ENCODE measurements at regions not wholly inside any gene's neighbourhood (a gene's known extent, or its start where the extent isn't known, plus 50 kb on each side); places are given as distances from the start of the nearest gene placed in this dataset.

DNA sequence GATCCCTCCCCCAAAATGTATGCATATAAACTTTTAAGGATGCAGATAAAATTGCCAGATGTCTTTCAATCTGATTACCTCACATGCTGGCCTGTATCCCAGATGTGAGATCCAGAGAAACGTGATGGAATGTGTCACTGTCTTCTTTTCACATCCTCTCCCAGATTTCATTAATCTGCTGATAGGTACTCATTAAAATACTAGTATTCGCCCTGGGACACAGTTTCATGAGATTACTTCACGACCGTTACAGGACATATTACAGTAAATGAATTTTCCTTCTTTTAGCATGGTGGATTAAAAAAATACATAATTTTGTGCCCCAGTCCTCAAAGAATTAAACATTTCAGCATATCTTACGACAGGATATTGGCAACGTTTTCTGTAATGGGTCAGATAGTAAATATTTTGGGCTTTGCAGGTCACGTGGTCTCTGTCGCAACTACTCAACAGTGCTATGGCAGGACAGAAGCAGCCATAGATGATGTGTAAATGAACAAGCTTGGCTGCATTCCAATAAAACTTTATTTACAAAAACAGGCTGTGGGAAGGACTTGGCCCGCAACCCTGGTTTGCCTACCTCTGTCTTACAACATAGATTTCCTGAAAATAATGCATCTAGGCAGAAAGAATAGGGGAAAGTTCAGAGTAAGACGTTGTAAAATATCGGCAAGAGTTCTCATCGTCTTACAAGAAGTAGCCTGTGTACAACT is 156.0 kb upstream of the DIO3 start:
- ATAC-seq (no peak), DNase-seq (no peak)

DNA sequence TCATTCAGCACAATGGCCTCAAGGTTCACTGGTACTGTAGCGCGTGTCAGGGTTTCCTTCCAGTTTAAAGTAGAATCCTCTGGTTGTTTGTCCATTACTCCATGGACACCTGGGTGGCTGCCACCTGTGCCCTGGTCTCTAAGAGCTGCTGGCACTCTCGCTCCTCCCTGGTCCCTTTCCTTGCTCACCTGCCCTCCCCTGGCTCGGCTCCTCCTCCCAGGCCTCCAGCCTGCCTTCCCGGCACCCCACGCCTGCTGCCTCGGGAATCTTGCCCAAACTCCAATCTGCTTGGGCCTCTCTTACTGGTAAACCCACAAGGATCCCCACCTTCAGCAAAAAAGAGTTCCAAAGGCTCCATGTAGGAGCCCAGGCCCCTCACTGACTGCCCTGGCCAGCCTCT is 154.4 kb upstream of the DIO3 start:
- DNase-seq, result no peak
- ATAC-seq, result no peak

DNA sequence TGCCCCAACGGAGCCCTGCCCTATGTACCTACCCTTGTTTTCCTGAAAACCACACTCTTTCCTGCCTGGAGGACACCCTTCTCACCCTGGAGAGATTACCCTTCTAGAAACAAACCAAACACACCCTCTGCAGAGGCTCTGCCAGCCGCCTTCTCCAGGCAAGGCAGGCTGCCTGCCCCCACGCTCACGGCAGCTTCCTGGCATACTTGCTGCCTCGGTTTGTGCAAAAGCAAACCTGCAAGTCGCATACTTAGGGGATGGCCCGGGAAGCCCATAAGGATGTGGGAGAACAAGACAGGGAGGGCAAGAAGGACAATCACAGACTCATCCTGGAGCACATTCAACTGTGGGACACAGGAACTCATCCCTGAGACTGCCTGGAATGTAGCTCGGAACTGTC is 154.0 kb upstream of the DIO3 start:
- DNase-seq (no peak), ATAC-seq (no peak)

GRCh38 chr14:101408077-101408831 is 153.0 kb upstream of the DIO3 start:
- ATAC-seq, result no peak
- no peak for DNase-seq

DNA sequence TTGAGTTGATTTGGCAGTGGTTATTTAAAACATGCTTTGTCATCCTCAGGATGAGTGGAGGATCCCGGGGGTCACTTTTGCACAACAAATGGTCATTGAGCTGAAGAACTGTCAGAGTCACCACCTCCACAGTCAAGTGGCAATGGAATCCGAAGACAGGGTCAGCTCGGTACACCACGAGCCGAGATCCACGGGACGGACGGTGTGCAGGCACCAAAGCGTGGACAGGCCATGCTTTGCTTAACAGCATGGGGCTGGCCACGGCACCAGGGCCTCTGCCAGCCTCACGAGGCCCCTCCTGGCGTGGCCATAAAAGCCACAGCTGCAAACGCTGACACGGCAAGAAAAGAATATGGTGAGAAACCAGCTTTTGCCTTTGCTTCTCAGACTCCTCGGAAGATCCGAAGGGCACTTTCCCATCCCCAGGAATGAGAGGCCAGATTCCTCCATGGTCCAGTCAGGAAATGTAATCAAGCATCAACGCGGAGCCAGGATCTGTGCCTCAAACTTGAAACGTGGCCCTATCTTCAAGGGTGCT is 152.2 kb upstream of the DIO3 start:
- ATAC-seq, result no peak
- DNase-seq, result no peak

- ATAC-seq, result no peak
Measured at GRCh38 chr14:101410126-101410525, 151.2 kb upstream of the DIO3 start.

GRCh38 chr14:101411151-101411550 is 150.1 kb upstream of the DIO3 start:
- DNase-seq, result no peak
- ATAC-seq, result no peak

More at GRCh38 chr14:101410126-101410525, 151.2 kb upstream of the DIO3 start:
- DNase-seq, result no peak

GRCh38 chr14:101411779-101412178 is 149.5 kb upstream of the DIO3 start:
- DNase-seq (no peak), ATAC-seq (no peak)

DNA sequence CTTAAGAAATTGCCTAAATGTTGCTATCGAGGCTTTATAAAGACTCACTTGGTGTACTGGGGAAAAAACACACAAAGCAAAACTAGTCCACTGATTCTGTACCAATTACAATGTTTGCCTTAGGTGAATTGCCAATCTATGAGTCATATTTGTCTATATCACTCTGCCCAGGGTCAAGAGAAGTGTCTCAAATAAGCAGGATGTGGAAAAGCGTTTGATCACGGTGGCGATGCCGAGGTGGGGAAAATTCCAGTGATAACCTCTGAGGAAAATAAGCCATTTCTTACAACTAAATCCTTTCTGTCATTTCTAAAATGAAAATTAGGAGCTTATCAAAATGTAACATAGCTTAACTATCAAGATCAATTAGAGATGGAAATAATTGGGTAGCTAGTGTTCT is 148.6 kb upstream of the DIO3 start:
- ATAC-seq, result no peak

GRCh38 chr14:101417434-101417833 is 143.9 kb upstream of the DIO3 start:
- DNase-seq, result no peak
- no peak for ATAC-seq

More for the DNA sequence above, 148.6 kb upstream of the DIO3 start:
- no peak for DNase-seq

GRCh38 chr14:101418601-101419000 is 142.7 kb upstream of the DIO3 start:
- no peak for DNase-seq
- no peak for ATAC-seq

DNA sequence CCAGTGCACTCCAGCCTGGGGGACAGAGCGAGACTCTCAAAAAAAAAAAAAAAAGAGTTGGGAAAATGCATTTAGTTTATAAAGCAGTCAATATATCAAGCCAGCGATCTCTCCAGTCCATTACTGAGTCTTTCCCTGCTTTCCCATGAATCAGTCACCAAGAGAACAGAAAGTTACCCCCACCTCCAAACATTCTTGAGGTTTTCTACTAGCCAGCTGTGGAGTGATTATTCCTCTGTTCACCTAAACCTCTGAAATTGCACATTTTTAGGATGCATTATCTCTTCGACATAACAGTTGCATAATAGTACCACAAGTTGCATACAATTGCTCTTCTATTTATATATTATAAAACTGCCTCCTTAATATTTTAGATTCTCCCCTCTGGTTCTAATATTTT is 134.8 kb upstream of the DIO3 start:
- ATAC-seq, result no peak
- no peak for DNase-seq

DNA sequence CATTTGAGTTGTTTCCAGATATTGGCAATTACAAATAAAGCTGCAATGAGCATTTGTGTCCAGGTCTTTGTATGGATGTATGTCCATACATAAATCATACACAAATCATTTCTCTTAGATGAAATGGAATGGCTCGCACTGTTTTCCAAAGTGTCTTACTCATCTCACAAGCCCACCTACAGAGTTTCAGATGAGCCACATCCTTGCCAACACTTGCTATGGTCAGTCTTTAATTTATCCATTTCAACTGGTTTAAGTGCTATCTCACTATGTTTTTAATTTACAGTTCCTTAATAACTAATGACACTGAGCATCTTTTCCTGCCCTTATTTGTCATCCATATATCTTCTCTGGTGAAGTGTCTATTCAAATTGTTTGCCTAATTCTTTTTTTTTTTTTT is 132.9 kb upstream of the DIO3 start:
- DNase-seq (no peak), ATAC-seq (no peak)

DNA sequence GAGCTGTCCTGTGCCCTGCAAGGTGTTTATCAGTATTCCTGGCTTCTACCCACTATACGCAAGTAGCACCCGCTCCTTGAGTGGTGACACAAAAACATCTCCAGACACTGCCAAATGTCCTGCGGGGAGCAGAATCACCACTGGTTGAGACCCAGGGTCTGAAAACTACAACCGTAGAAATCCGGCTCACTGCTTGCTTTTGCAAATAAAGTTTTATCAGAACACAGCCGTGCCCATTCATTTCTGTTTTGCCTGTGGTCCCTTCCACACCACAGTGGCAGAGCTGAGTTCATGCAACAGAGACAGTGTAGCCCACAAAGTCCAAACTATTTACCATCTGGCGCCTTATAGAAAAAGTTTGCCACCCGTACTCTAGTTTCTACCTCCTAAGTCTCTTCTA is 125.7 kb upstream of the DIO3 start:
- no peak for ATAC-seq
- no peak for DNase-seq

DNA sequence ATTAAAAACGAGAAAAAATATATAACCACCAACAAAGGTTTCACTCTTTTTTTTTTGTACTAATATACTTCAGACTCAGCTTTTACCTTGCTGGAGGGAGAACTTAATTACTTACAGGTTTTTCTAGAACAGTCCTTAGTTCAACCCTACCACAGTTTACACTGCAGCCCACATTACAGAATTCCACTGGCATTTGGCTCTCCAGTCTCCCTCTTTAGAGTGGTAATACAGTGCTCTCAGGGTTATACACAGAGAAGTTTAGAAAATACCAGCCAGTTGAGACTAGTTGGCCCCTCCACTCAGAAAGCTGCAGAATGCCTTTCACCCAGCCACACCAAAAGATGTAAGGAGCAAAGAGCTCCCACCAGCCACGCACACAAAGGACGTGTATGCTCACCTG is 122.3 kb upstream of the DIO3 start:
- ATAC-seq (no peak), DNase-seq (no peak)

- no peak for DNase-seq
- ATAC-seq, result no peak
Measured at GRCh38 chr14:101440496-101440895, 120.8 kb upstream of the DIO3 start.

DNA sequence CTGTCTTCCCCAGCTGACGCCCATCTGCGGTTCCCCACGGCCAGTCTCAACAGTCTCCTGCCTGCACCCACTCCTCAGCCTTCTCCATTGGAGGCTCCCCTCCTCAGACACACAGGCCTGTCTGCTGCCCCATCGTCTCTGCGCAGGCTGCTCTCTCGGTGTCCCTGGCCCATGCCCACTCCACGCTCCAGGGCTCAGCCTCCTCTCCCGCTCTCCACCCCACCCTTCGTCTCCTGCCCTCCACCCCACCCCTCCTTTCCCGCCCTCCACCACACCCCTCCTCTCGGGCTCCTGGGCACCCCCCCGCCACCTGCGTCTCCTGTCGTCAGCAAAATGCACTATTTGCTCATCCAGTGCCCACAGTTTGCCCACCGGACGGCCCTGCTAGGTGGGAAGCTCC is 119.6 kb upstream of the DIO3 start:
- no peak for DNase-seq
- no peak for ATAC-seq

DNA sequence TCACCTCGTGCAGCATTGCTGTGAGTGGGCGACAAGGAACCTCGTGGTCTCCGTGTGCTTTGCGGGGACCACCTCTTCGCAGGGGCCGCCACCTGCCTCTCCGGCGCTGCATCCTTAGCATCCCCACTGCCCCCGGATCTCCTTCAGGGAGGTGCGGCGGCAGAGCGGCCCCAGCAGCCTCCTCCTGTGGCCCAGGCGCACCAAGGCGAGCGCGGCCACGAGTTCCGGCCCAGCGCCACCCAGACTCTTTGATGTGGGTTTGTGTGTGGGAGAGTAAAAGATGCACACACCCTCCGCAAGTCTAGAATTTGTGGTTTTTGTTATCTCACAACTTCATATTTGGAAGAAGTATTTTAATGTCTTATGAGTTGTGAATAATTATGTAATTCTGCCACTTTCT is 118.8 kb upstream of the DIO3 start:
- ATAC-seq (peak; percentile 89), DNase-seq (peak; percentile 68)

- no peak for ATAC-seq
- DNase-seq, result no peak
Measured at GRCh38 chr14:101444116-101444515, 117.2 kb upstream of the DIO3 start.

GRCh38 chr14:101445278-101445677 is 116.0 kb upstream of the DIO3 start:
- ATAC-seq, result no peak
- no peak for DNase-seq

DNA sequence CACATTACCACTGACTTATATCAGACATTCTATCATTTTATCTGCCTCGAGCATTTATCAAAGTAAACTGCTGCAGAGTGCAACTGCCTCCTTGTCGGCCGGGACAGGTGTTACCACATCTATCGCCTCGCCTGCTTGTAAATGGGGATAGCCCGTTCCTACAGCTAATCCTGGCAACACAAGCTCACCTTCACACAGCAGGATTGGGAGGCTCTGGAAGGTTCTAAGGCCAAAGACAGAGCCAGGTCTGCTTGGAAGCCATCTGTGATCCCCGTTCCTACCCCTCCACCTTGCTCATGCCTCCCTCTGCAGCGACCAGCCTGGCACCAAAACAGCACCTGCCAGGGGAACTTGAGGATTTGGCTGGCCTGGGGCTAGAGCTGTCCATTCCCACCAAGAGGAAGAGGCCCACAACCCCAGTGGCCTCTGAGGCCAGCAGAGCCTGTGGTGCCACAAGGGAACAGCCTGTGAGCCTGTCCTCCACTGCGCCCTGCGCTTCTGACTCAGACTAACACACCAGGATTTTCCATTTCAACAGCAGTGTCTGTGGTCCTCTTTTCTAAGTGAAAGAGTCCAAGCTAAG is 114.8 kb upstream of the DIO3 start:
- ATAC-seq, result no peak
- no peak for DNase-seq

GRCh38 chr14:101449114-101449513 is 112.2 kb upstream of the DIO3 start:
- DNase-seq, result no peak

DNA sequence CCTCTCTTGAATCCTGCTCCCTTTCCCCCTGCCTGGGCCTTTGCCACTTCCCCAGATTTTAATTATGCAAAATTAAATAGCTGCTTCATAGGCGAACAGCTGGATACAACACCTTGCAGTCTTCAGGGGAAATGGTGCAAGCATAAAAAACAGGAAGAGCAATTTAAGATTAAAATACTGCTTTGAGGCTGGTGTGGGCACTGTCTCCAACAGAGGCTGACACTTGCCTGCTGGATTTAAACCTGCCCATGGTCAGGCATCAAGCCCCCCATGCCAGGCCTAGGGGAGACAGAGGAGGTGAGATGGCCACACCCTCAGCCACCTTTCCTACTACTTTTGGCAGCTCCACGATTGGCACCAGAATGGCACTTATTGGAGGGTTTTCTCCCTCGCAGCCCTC is 110.1 kb upstream of the DIO3 start:
- DNase-seq (no peak), ATAC-seq (no peak)

More at GRCh38 chr14:101449114-101449513, 112.2 kb upstream of the DIO3 start:
- no peak for ATAC-seq
